HFF-Myc (cell line): ENCODE measurements at regions not wholly inside any gene's neighbourhood (a gene's known extent, or its start where the extent isn't known, plus 50 kb on each side); places are given as distances from the start of the nearest gene placed in this dataset.

Experiments
- DNase-seq: peaks from one replicate; pipeline ENCODE4 v3.0.0-alpha.2; 2011; ENCODE audit warnings: low read depth; ENCODE audit errors: extremely low read depth
- H3K4me3 ChIP-seq: replicated peaks from 2 replicates; pipeline ENCODE4 v1.5.1; 2011; ENCODE audit warnings: low read depth, mild to moderate bottlenecking, control low read depth, low read length
- CTCF ChIP-seq: IDR thresholded peaks from 2 replicates; pipeline ENCODE4 v1.5.1; 2012; ENCODE audit warnings: mild to moderate bottlenecking, low read depth, low read length, control low read depth; ENCODE audit errors: missing control alignments

GRCh38 chr7:31256506-31256905, 84.0 kb downstream of the NEUROD6 start:
- no peak for DNase-seq
- H3K4me3 ChIP-seq = no peak overlapping the region
- no peak for TF ChIP-seq CTCF

GRCh38 chr7:31254926-31255325, 85.6 kb downstream of the NEUROD6 start:
- DNase-seq = no peak
- no peak overlapping the region for H3K4me3 ChIP-seq
- TF ChIP-seq CTCF = no peak

DNA sequence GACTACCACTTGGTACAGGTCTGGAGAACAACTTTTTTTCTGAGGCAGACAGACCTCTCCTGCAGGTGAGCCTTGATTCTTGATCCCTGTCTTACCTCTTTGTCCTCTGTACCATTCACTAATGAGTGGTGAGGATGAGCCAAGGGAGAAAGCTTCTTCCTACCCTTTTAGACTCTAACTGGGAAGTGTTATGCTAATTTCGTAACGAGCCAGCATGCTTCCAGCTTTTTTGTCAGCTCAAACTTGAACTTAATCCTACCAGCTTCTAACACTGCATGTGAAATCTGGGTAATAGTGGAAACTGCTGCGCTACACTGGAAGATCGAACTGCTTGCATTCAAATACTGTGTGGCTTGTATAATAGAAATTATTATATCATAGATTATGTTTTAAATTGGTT, 87.0 kb downstream of the NEUROD6 start:
- H3K4me3 ChIP-seq = no peak overlapping the region
- TF ChIP-seq CTCF = no peak
- DNase-seq = no peak

DNA sequence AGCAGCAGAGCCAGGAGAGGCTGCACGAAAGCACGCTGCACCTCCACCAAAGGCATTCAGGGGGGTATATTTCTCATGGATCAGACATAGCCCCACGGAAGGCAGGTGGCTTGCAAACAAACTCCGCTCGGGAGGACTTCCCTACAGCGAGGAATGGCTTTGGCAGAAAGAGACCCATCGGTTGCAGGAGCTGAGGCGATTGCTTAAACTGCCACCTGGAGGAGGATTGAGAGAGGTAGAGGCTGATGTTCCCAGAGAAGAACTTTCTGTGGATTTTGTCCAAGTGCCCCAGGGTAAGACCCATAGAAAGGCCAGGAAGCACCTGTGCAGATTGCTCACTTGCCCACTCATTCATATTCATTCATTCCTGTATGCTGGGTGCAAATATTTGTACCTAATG, 89.1 kb downstream of the NEUROD6 start:
- no peak for DNase-seq
- H3K4me3 ChIP-seq = no peak overlapping the region

DNA sequence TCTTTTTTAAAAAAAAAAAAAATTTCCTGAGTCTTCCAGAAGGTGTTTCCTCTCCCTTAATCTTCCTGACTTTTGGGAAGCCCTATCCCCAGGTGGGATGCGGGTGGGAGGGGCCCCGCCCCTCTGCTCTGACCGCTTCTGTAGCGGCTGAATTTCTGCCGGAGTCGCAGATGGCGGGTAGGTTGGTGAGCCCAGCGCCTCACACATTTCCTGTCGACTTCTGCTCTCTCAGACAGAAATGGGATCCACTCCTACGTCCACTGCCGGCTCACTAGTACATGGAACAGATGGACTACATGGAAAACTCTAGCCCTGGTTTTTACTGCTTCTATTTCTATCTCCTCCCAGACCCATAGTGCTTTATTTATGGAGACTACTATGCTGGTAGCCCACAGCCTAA, 90.9 kb downstream of the NEUROD6 start:
- DNase-seq = no peak
- no peak for TF ChIP-seq CTCF
- no peak overlapping the region for H3K4me3 ChIP-seq

More for the DNA sequence above, 89.1 kb downstream of the NEUROD6 start:
- no peak for TF ChIP-seq CTCF

- TF ChIP-seq CTCF = no peak
- DNase-seq = no peak
- H3K4me3 ChIP-seq = no peak overlapping the region
Measured at GRCh38 chr7:31236868-31237267, 103.7 kb downstream of the NEUROD6 start.

GRCh38 chr7:31234836-31235605, 105.5 kb downstream of the NEUROD6 start:
- no peak overlapping the region for H3K4me3 ChIP-seq
- no peak for TF ChIP-seq CTCF
- no peak for DNase-seq
